GM19463 (cell line): ENCODE measurements at regions not wholly inside any gene's neighbourhood (a gene's known extent, or its start where the extent isn't known, plus 50 kb on each side); places are given as distances from the start of the nearest gene placed in this dataset.
A peak's percentile ranks its signal among the peaks of the same experiment; 100 is the strongest.
"Not testable (repeated sequence)": the region's sequence is repeated elsewhere in the genome, so short reads cannot be mapped to it uniquely, and the experiment has no call there.

Source experiments
- ATAC-seq: cut with Tn5 transposase; IDR thresholded peaks from one replicate; pipeline ENCODE4 v1.9.1; 2021; ENCODE audit warnings: mild to moderate bottlenecking, moderate library complexity; ENCODE audit not compliant: unreplicated experiment

GRCh38 chr6:61622601-61623000 is 663.4 kb downstream of the KHDRBS2 start:
- no peak for ATAC-seq

GRCh38 chr6:61614119-61614518 is 671.9 kb downstream of the KHDRBS2 start:
- no peak for ATAC-seq

GRCh38 chr6:61606500-61606899 is 679.5 kb downstream of the KHDRBS2 start:
- no peak for ATAC-seq

GRCh38 chr6:61605851-61606250 is 680.2 kb downstream of the KHDRBS2 start:
- not testable (repeated sequence) for ATAC-seq

GRCh38 chr6:61602171-61602570 is 683.9 kb downstream of the KHDRBS2 start:
- ATAC-seq: not testable (repeated sequence)

GRCh38 chr6:61592238-61592637 is 693.8 kb downstream of the KHDRBS2 start:
- ATAC-seq: no peak

GRCh38 chr6:61586934-61587537 is 699.0 kb downstream of the KHDRBS2 start:
- ATAC-seq: no peak

- no peak for ATAC-seq
These were observed 700.5 kb downstream of the KHDRBS2 start for GRCh38 chr6:61585504-61585903.

GRCh38 chr6:61562098-61562497 is 723.9 kb downstream of the KHDRBS2 start:
- no peak for ATAC-seq

GRCh38 chr6:61558796-61559195 is 727.2 kb downstream of the KHDRBS2 start:
- no peak for ATAC-seq

GRCh38 chr6:61555993-61556392 is 730.0 kb downstream of the KHDRBS2 start:
- ATAC-seq: no peak

GRCh38 chr6:61538801-61539200 is 747.2 kb downstream of the KHDRBS2 start:
- ATAC-seq: peak; percentile 65

GRCh38 chr6:61532749-61533148 is 753.3 kb downstream of the KHDRBS2 start:
- not testable (repeated sequence) for ATAC-seq
